OCI-LY7 (cell line): ENCODE measurements at regions not wholly inside any gene's neighbourhood (a gene's known extent, or its start where the extent isn't known, plus 50 kb on each side); places are given as distances from the start of the nearest gene placed in this dataset.

ENCODE experiments used
- CTCF ChIP-seq: fragments of 200-600 bp; sonication (generic); conservative IDR thresholded peaks from 2 replicates; pipeline ENCODE4 v1.5.1; 2014; ENCODE audit warnings: mild to moderate bottlenecking, antibody characterized with exemption, low read length, moderate library complexity, mixed read lengths
- EZH2phosphoT487 ChIP-seq: fragments of 200-600 bp; sonication (generic); IDR thresholded peaks from 2 replicates; pipeline ENCODE4 v1.6.1; 2018; ENCODE audit warnings: low read depth, borderline replicate concordance, mild to moderate bottlenecking, mixed run types, antibody characterized with exemption, low read length, moderate library complexity, mixed read lengths

GRCh38 chrX:40174854-40175510 is 77.2 kb upstream of the BCOR start:
- TF ChIP-seq CTCF (no peak), EZH2phosphoT487 (no peak)
